HG03432 (cell line): ENCODE measurements at regions not wholly inside any gene's neighbourhood (a gene's known extent, or its start where the extent isn't known, plus 50 kb on each side); places are given as distances from the start of the nearest gene placed in this dataset.
A peak's percentile ranks its signal among the peaks of the same experiment; 100 is the strongest.
"Not testable (repeated sequence)": the region's sequence is repeated elsewhere in the genome, so short reads cannot be mapped to it uniquely, and the experiment has no call there.

ENCODE experiments used
- ATAC-seq: cut with Tn5 transposase; IDR thresholded peaks from one replicate; pipeline ENCODE4 v1.9.1; 2021; ENCODE audit warnings: mild to moderate bottlenecking, moderate library complexity; ENCODE audit not compliant: unreplicated experiment

GRCh38 chr4:33068539-33068938 is 2348.4 kb downstream of the PCDH7 start:
- ATAC-seq, result no peak

GRCh38 chr4:33071535-33071934 is 2351.4 kb downstream of the PCDH7 start:
- ATAC-seq, result no peak

GRCh38 chr4:33072298-33073089 is 2352.3 kb downstream of the PCDH7 start:
- no peak for ATAC-seq

- no peak for ATAC-seq
Observed at GRCh38 chr4:33073811-33074210, 2353.6 kb downstream of the PCDH7 start.

- ATAC-seq, result no peak
Observed at GRCh38 chr4:33078145-33078544, 2358.0 kb downstream of the PCDH7 start.

DNA sequence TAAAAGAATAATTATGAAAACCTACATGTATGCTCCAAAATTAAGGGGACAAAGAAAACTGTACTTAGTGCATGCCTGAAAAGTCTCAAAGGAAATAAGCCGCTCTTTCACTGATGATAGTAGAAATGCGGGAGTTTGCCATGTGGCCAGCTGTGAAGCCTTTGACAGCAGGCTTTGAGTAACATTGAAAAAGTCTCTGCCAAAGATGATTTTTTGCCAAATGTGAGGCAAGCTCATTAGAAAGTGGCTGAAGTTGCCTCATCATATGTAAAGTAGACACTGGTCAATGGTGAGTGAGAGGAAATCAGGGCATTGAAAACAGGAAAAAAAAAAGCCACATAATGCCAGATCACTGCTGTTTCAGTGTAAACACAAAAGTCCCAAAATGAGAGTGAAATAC is 2360.1 kb downstream of the PCDH7 start:
- ATAC-seq, result no peak

- no peak for ATAC-seq
Observed at GRCh38 chr4:33085709-33086108, 2365.5 kb downstream of the PCDH7 start.

- ATAC-seq, result no peak
Observed at GRCh38 chr4:33086331-33086925, 2366.3 kb downstream of the PCDH7 start.

DNA sequence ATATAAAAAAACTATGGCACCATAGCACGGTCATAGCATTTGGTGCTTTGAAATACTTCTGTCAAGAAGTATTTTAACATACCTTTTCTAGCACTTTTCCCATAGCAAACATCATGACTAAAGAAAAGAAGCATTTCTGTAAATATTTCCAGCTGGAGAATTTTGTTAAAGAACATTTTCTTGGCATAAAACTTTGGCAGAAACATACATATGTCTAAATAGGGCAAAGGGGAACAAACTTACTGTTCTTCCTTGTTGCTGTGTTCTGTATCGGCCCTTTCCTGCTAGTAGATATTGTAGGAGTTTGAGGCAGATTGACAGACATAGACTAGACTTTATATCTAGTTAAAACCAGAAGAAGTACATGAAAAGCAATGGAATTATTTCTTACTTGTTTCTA is 2368.5 kb downstream of the PCDH7 start:
- no peak for ATAC-seq

GRCh38 chr4:33090910-33091309 is 2370.7 kb downstream of the PCDH7 start:
- ATAC-seq, result no peak

DNA sequence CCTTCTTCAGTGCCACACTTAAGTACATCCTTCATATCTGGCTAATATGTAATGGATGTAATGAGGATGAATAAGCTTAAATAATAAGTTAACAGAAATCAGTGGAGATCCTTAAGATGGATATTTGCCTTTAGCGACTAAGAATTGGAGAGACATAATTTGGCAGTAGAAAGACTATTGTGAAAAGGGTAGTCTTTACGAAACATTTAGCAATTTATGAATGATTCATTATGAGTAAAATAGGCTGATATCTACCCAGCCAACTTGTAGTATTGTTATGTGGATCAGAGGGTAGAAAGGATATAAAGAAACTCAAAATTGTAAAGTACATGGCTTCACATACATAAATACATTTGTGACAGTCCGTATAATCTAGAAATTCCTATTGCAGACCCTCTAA is 2371.8 kb downstream of the PCDH7 start:
- ATAC-seq, result no peak

DNA sequence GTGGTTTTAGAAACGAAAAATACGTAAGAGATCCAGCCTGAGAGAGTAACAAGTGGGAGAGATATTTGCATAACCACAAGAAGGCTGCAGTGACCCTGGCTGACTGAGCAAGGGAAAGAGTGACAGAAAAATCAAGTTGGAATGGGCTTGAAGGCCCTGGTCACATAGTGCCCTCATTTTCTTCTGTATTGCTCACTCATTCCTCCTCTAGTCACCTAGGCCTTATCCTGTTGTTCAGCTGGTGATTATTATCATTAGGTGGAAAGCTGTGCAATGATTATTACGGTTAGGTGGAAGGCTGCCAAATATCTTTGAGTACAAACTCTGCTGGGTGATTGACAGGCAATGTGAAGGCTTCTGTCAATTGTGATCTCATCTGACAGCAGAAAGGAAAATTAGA is 2384.1 kb downstream of the PCDH7 start:
- ATAC-seq, result peak; percentile 90

DNA sequence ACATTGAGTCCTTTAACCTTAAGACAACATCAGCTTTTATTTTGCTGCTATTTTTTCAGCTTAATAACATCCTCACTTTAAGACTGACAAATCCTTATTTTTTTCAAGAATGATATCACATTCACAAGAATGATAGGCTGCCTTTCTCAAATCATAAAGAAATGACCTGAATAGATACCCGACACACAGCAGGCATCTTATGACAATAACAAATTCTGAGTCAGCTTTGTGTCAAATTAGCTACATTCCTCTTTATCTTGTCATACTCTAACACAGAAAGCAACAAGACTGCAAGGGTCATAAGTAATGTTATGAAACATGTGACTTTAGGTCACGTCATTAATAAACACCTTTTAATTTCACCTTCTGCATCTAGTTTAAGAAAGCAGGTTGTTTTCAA is 2387.6 kb downstream of the PCDH7 start:
- no peak for ATAC-seq

- ATAC-seq, result no peak
Observed at GRCh38 chr4:33111117-33111516, 2390.9 kb downstream of the PCDH7 start.

GRCh38 chr4:33116871-33117270 is 2396.7 kb downstream of the PCDH7 start:
- ATAC-seq, result no peak

DNA sequence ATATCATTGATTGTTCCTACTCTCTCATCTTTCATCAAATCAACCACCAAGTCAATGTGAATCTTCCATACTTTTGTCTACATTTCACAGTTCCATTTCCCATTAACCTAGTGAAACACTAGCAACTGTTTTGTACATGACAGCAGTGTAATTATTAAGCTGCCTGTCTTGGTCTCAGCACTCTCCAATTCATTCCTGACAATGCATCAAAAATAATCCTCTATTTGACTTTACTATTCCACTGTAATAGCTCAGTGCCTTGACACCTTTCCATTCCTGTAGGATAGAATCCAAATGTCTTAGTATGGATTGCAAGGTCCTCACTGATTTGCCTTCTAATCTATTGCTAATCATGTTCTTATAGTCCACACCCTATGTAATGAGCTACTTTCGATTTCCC is 2405.8 kb downstream of the PCDH7 start:
- ATAC-seq, result no peak

DNA sequence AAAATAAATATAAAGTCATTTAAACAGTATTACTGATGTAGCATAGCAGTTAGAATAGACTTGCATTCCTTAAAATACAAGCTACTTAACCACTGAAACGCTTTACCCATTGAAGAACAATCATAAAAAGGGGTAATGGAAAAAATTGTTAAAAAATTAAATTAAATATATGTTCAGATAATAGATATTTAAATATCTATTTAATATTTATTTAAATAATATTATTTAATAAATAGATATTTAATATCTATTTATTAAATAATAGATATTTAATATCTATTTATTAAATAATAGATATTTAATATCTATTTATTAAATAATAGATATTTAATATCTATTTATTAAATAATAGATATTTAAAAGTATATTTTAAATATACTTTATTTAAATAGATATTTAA is 2410.5 kb downstream of the PCDH7 start:
- ATAC-seq, result not testable (repeated sequence)

DNA sequence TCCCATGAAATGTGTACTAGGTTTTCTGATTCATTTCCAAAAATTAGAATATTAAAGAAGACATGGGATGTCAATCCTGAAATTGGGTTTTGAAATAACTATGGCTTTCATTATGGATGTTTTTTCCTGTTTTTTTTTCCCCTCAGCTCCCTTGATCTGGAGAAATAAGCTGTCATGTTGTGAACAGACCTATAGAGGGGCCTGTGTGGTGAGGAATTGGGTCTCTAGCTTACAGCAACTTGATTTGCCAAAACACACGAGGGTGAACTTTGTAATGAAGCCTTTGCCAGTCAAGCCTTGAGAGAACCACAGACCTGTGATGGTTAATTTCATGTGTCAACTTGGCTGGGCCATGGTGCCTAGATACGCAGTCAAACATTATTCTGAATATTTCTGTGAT is 2413.6 kb downstream of the PCDH7 start:
- no peak for ATAC-seq

- no peak for ATAC-seq
Observed at GRCh38 chr4:33134366-33134765, 2414.2 kb downstream of the PCDH7 start.

DNA sequence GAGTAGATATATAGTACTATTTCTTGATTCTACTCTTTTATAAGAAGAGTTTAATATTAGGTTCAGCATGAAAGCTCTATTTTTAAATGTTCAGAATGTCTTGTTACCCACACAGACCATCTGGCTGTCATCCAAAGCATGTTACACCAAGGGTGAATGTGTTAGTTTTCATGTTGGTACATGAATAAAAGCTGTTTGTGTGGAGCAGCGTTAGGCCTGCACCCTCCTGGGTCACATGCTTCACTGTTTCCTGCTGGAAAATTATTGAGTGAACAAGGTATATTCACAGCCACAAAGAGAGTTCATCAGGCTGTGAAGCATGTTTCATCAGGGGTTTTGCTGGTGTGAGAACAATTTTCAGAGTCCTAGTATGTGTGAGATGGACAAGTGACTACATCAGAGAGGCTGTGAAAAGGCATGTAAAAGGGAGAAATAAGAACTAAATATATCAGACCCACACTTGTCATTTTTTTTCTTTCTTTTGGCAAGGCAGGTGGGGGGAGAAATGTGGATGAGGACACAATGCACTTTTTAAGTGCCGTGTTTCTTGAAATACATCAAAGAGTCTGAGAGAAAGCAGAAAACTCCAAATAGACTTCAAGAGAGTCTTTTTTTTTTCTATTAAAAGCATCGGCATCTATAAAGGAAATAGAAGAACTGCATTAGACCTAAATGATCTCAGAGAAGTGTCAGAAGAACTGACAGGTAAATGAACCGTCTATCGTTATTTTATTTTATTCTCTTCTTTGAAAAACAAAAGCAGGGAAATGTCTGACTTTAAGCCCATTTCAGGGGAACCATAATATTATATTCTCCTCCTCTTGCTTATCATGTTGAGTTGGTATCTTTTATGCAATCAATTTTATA is 2429.7 kb downstream of the PCDH7 start:
- ATAC-seq, result no peak

GRCh38 chr4:33150525-33150910 is 2430.3 kb downstream of the PCDH7 start:
- no peak for ATAC-seq

DNA sequence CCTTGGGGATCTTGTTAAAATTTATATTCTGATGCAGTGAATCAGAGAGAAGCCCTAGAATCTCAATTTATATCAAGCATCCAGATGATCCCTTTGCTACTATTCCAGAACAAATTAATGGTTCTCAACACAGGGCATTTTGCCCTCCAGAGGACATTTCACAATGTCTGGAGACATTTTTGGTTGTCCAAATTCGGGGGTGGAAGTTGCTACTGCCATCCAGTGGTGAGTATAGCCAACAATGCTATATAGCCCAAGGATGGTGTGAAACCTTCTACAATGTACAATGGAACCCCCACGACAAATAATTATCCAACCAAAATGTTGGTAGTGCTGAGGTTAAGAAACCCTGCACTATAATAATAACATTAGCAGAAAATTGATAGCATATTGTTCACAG is 2440.0 kb downstream of the PCDH7 start:
- no peak for ATAC-seq
